ENCODE measurements at regions not wholly inside any gene's neighbourhood (a gene's known extent, or its start where the extent isn't known, plus 50 kb on each side); places are given as distances from the start of the nearest gene placed in this dataset.

DNA sequence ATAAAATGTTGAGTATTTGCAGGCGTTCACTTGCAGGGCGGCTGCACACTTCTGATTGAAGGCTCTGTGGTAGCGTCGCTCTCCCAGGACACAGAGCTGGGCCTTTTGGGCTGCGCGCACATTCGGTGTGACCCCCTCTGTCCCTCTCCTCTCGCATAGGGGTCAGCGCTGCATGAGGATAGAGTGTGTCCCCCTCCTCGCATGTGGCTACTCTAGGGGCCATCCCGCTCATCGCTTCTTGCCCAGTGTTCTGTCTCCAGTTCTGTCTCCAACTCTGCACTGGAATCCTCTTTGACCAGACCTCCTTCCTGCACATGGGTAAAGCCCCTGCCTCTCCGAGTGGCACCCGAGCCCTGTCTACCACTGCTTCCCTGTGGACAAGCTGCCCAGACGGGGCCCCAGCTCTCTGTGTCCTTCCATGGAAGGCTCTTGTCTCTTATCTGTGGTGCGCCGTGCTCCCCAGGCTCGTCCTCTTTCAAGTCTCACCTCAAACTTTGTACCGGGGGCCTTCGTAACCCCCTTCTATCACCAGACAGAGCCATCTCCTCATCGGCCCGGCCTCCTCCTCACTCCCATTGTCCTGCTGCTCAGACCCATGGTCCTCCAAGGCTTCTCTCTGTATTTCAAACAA, 278.0 kb upstream of the HDAC4 start:
- Mint-ChIP-seq H3K27ac (no peak overlapping the region), H3K9me3 (ENCODE audit: low read depth) (peaks cover 6% of the 10 kb centered on the region), H3K27me3 (peaks cover 4% of the 10 kb centered on the region), H3K36me3 (no peaks in the 10 kb centered on the region), H3K4me3 (no peak overlapping the region), H3K4me1 (ENCODE audit: low read depth) (no peaks in the 10 kb centered on the region)

DNA sequence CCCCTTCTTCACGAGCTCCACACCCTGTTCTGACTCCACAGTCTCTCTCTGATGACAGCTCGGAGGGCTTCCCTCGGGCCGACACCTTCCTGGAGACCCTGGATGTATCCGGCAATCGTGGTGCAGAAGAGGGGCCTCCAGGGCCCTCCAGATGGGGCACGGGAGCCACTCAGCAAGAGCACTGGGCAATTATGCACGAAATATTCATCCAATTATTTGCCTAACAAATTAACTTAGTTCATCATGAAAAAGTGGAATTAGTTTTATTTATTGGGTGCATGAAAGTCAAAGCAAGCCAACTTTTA, 277.3 kb upstream of the HDAC4 start:
- Mint-ChIP-seq H3K27me3 (peaks cover 4% of the 10 kb centered on the region), H3K4me1 (ENCODE audit: low read depth) (no peaks in the 10 kb centered on the region), H3K4me3 (no peak overlapping the region), H3K27ac (no peak overlapping the region), H3K9me3 (ENCODE audit: low read depth) (peaks cover 6% of the 10 kb centered on the region), H3K36me3 (no peaks in the 10 kb centered on the region)

DNA sequence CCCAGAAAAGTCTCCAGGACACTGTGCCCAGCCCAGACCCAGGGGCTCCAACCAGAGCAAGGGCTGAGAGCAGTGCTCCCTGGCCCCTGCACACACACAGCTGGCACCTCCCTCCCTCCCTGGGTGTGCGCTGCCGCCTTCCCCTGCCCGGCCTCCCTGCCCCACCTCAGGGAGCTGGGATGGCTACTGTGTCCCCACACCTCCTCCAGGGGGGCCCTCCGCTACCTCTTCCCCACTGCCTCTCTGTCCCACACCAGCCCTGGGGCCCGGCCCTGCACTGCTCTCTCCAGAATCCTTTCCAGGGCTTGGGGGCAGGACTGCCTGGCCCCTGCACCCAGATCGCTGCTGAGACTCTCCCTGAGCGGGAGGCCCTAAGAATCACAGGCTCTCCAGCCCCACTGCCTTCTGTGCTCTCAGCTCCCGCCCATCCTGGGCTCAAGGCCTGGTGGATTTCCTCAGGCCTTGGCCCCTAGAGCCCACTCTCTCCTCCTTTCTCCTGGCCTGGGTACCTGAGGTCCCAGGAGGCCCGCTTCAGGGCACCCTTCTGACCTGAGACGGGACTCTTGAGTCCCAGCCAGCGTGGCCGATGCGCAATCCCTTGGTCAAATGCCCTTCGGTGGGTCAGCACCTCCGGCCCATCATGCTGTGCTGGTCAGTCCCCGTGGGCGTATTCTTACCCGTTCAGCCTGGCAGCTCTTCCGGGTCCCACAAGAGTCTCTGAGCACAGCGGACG, 276.8 kb upstream of the HDAC4 start:
- H3K27ac Mint-ChIP-seq = no peak overlapping the region
- H3K4me3 Mint-ChIP-seq = no peak overlapping the region
- peaks cover under 1% of the 10 kb centered on the region for H3K27me3 Mint-ChIP-seq
- H3K9me3 Mint-ChIP-seq (ENCODE audit: low read depth) = peaks cover 2% of the 10 kb centered on the region
- H3K4me1 Mint-ChIP-seq (ENCODE audit: low read depth) = no peaks in the 10 kb centered on the region
- H3K36me3 Mint-ChIP-seq = no peaks in the 10 kb centered on the region

DNA sequence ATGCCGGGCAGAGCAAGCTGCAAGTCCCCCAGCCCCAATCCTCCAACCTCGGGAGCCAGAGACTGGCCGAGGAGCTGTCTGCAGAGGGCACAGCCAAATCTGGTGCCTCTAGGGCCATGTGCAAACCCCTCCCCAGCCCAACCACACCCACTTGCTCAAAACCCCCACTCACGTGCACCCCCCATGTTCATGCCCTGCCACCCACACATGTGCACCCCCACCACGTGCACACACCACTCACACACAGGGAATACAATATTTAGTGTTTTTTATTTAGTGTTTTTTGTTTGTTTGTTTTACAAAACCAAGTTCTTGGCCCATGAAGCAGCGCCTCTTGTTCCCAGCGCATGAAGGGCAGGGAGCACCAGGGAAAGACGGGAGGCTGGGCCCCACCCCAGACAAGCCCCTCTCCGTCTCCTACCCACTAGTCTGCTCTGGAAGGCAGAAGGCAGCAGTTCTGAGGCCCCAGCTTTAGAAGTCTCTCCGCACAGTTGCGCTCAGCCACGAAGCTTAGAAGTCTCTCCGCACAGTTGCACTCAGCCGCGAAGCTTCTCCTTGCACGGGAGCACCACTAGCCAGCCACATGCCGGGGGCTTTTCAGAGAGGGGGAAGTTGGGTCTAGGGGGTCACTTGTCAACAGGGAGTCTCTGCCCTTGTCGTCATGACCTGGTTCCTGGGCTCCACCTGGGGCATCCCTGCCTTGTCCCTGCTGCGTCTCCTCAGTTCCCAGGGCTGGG, 276.1 kb upstream of the HDAC4 start:
- no peaks in the 10 kb centered on the region for H3K27me3 Mint-ChIP-seq
- H3K27ac Mint-ChIP-seq = no peak overlapping the region
- no peak overlapping the region for H3K4me3 Mint-ChIP-seq
- no peaks in the 10 kb centered on the region for H3K4me1 Mint-ChIP-seq (ENCODE audit: low read depth)
- H3K9me3 Mint-ChIP-seq (ENCODE audit: low read depth) = no peaks in the 10 kb centered on the region
- no peaks in the 10 kb centered on the region for H3K36me3 Mint-ChIP-seq

DNA sequence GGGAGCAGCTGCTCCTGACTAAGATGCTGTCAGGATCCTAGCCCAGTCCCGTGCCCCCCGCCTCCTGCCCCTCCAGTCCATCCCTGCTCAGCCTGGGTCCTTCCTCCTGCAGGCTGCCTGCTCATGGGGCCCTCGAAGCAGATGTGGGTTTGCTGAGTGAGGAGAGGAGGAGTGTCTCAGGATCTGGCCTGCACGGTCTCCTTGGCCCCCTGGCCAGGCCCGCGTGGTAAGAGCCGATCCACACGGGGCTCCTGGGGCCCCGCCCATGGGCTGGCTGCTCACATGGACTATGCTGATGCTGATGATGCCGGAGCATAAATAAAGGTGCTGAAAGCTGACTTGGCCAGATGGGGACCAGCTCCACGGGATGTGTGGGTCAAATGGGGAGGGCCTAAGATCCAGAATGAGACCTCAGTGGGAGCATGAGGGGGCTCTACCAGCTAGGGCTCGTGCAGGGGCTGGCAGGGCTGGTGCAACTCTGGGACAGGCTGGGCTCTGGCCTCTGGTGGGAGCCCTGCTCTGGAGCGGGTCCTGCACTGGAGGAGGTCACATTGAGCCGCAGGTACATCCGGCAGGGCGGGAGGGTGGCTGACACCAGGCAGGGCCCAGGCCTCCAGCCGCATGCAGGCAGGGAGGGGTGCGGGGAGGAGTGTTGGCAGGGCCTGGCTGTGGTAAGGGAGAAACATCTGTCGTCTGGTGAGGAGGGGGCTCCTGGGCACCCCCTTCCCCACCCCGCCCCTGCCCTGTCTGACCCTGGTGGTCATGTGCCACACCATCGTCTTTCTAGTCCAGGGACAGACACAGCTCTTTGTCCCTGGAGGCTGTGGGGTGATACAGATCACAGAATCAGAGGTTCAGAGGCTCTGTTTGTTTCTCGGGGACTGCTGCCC, 275.3 kb upstream of the HDAC4 start:
- Mint-ChIP-seq H3K4me1 (ENCODE audit: low read depth) (no peaks in the 10 kb centered on the region), H3K27ac (no peak overlapping the region), H3K27me3 (no peaks in the 10 kb centered on the region), H3K36me3 (no peaks in the 10 kb centered on the region), H3K4me3 (no peak overlapping the region), H3K9me3 (ENCODE audit: low read depth) (no peaks in the 10 kb centered on the region)

DNA sequence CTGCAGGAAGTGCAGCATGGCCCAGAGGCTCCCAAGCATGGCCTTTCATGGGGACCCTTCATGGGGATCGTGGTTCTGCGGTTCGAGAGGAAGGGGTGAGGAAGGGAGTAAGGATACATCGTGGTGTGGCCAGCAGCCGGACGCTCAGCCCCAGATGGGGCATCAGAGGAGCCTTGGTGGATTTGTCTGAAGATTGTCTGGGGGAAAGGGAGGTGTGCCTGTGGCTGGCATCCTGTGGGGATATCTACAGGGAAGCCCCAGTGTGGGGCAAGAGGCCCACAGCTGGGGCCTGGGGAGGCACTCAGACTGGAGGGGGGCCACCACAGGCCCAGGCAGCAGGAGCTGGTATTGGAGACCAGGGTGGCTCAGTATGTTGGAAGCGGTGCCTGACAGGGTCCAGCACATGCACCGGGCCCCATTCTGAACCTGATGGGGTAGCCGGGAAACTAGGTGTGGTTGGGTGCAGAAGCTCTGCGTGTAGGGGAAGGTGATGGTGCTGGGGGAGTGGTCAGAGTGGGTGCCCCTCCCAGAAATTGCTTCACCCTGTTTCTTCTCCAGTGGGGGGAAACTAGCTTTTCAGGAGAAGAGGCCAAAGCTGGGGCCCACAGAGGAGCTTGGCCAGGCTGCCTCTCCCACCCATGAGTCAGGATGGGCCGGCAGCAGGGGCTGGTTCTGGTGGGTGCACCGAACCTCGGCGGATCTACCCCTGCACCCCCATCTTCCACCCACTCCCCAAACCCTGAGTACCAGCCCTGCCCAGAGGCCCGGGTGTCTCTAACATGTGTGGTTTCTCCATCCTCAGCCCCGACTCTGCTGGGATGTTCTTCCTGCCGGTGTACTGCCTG, 274.4 kb upstream of the HDAC4 start:
- no peaks in the 10 kb centered on the region for H3K27me3 Mint-ChIP-seq
- no peak overlapping the region for H3K4me3 Mint-ChIP-seq
- H3K27ac Mint-ChIP-seq = no peak overlapping the region
- H3K9me3 Mint-ChIP-seq (ENCODE audit: low read depth) = no peaks in the 10 kb centered on the region
- no peaks in the 10 kb centered on the region for H3K4me1 Mint-ChIP-seq (ENCODE audit: low read depth)
- H3K36me3 Mint-ChIP-seq = no peaks in the 10 kb centered on the region

DNA sequence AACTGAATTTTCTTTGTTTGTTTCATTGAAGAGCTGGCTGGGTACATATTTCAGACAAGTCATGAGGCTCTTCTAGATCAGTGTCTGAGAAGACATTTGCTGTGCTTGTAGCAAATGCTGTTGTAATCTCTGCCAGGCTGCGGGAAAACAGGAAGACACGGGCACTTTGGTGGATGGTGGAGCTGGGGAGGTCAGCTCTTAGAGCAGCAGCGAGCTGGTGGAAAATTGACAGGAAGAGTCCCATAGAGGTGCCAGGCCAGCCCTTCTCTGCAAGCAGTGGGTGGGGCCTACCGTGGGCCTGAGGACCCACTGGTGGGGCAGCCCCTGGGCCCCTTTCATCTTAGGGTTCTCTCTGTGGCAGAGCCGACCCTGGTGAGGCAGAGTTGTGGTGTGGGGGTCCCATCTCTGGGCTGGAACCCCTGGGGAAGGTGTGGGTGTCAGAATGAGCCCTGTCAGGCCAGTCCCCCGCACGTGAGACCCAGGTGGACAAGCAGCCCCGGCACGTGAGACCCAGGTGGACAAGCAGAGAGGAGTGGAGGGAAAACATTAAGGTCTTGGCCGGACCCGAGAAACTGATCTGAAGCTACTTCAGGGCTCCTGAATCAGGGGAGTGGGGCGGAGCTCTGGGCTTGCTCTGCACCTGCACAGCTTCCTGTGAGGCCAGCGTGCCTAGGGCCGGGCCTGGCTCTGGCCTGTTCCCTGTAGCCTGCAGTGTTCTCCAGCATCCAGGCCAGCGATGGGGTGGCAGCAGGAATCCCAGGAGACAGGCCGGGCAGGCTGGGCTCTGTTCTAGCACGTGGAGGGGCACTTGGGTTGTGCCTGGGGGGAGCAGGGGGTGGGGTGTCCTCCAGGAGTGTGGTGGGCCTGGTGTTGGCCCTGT, 273.5 kb upstream of the HDAC4 start:
- Mint-ChIP-seq H3K27ac (no peak overlapping the region), H3K36me3 (no peaks in the 10 kb centered on the region), H3K9me3 (ENCODE audit: low read depth) (no peaks in the 10 kb centered on the region), H3K27me3 (no peaks in the 10 kb centered on the region), H3K4me1 (ENCODE audit: low read depth) (no peaks in the 10 kb centered on the region), H3K4me3 (no peak overlapping the region)

DNA sequence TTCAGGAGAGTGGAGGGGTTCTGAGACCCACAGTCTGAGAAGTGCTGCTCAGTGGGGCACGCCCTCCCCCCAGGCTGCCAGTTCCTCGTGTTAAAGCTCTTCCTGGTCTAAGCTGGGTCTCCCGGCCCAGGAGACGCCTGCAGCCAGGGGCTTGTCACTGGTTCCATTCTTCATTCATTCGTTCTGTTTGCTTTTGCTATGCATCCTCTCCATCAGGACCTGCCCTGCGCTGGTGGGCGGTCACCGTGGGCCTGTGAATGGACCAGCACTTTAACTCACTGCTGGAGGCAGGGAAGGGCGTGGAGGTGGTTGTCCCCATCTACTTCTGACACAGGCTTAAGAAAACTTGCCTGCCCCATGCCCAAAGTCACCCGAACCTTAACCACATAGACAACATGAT, 272.8 kb upstream of the HDAC4 start:
- Mint-ChIP-seq H3K36me3 (no peaks in the 10 kb centered on the region), H3K9me3 (ENCODE audit: low read depth) (no peaks in the 10 kb centered on the region), H3K4me3 (no peak overlapping the region), H3K27me3 (no peaks in the 10 kb centered on the region), H3K27ac (no peak overlapping the region), H3K4me1 (ENCODE audit: low read depth) (no peaks in the 10 kb centered on the region)

DNA sequence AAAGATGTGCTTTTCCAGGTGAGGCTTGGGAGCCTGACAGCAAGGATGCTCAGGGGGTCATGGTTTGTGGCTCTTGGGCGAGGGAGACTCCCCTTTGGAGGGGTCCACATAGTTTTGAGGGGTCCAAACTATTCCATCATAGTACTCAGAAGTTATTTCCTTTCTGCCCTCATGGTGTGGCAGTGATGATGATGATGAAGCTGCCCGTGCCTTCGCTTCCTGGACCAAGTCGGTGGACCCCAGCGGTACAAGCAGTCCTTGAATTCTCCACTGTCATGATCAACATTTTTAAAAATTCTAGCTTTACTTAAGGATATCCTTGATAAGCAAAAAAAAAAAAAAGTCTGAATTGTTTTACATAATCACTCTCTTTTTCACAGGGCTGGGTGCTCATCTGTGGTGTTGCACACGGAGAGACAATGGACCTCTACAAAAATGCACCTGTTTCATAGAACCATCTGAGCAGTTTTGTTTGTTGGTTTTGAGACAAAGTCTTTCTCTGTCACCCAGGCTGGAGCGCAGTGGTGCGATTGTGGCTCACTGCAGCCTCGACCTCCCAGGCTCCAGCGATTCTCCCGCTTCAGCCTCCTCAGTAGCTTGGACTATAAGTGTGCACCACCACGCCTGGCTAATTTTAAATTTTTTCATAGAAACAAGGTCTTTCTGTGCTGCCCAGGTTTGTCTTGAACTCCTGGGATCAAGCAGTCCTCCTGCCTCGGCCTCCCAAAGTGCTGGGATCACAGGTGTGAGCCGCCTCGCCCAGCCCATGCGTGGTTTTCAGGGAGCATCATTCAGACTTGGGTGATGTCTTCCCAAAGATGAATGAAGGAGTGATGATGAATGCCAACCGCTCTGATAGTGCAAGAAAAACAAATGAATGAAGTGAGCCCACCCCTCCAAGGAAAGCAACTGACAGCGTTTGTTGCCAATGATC, 271.4 kb upstream of the HDAC4 start:
- H3K36me3 Mint-ChIP-seq = no peaks in the 10 kb centered on the region
- H3K9me3 Mint-ChIP-seq (ENCODE audit: low read depth) = no peaks in the 10 kb centered on the region
- no peaks in the 10 kb centered on the region for H3K27me3 Mint-ChIP-seq
- no peaks in the 10 kb centered on the region for H3K4me1 Mint-ChIP-seq (ENCODE audit: low read depth)
- no peak overlapping the region for H3K4me3 Mint-ChIP-seq
- H3K27ac Mint-ChIP-seq = no peak overlapping the region

DNA sequence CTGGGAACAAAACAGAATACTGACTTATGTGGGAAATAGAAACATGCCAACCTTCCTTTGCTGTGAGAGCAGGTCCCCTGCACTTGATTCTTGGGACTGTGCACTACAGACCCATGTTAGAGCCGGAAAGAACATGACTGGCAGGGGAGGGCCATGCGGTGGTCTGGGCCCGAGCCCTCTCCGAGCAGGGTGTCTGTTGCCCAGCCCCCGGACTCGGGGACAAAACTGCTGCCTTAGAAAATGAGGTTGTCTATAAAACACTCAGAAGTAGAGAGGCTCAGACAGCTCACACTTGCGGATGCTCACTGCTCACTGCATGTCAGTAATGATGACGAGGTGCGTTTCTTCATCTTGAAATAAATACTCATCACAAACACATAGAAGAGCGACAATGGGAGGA, 270.7 kb upstream of the HDAC4 start:
- Mint-ChIP-seq H3K4me1 (ENCODE audit: low read depth) (no peaks in the 10 kb centered on the region), H3K4me3 (no peak overlapping the region), H3K27me3 (no peaks in the 10 kb centered on the region), H3K36me3 (no peaks in the 10 kb centered on the region), H3K27ac (no peak overlapping the region), H3K9me3 (ENCODE audit: low read depth) (no peaks in the 10 kb centered on the region)

DNA sequence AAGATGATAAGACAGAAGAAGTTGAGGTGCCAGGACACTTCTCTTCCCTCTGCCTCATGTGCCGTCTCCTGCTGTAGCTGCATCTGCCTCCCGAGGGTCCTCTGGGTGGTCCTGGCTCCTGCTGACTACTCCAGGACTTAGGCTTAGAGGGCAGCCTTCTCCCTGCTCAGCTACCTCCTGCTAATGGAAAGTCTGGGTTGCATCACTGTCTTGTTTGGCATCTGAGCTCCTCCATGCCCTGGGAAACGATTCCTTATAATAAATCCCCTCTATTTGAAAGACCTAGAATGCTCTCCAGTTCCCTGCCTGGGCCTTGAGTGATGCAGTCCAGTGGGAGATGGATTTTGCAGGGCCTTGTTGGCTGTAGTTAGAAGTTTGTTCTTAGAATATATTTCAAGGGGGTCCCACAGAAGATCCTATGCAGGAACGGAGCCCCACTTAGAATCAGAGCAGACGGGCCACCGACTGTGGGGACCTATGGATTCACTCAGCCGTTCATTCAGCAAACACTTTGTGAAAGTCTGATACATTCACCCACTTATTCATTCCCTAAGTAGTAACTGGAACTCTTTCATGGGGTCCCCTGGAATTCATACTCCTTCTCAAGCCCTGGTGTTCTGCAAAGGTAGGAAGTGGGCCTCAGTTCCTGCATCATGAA, 269.8 kb upstream of the HDAC4 start:
- Mint-ChIP-seq H3K9me3 (ENCODE audit: low read depth) (no peaks in the 10 kb centered on the region), H3K4me3 (no peak overlapping the region), H3K27me3 (no peaks in the 10 kb centered on the region), H3K27ac (no peak overlapping the region), H3K36me3 (no peaks in the 10 kb centered on the region), H3K4me1 (ENCODE audit: low read depth) (no peaks in the 10 kb centered on the region)

DNA sequence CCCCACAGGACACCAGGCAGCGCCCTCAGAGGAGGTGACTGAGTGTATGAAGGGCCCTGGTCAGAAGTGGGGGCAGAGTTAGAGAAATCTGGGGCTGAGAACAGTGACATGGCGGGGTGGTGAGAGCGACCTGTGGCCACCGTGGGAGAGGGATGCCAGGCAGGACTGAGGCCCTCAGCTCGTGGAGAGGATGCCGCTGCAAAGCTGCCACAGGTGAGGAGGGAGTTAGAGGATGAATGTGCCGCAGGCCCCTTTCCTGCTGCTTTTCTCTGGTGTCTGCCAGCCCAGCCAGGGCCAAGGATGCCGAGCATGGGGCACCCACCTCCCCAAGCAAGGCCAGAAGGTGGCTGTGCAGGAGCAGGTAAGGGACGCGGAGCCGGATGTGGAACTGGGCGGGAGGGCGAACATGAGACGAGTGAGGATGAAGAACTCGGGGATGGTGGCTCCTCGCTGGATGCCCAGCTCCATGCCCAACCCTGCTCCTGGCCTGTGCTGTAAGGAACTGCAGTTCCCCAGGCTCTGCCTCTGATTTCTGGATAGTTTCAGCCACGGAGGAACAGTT, 269.2 kb upstream of the HDAC4 start:
- no peaks in the 10 kb centered on the region for H3K9me3 Mint-ChIP-seq (ENCODE audit: low read depth)
- no peaks in the 10 kb centered on the region for H3K4me1 Mint-ChIP-seq (ENCODE audit: low read depth)
- no peaks in the 10 kb centered on the region for H3K36me3 Mint-ChIP-seq
- no peak overlapping the region for H3K4me3 Mint-ChIP-seq
- H3K27ac Mint-ChIP-seq = no peak overlapping the region
- H3K27me3 Mint-ChIP-seq = no peaks in the 10 kb centered on the region
